OCI-LY1 (cell line): ENCODE measurements at regions not wholly inside any gene's neighbourhood (a gene's known extent, or its start where the extent isn't known, plus 50 kb on each side); places are given as distances from the start of the nearest gene placed in this dataset.
A peak's percentile ranks its signal among the peaks of the same experiment; 100 is the strongest.

ENCODE experiments used
- H2AFZ ChIP-seq: fragments of 200-600 bp; sonication (generic), shearing (Covaris generic); 2 replicates; pipeline ENCODE4 v1.6.0; 2014; ENCODE audit warnings: antibody characterized with exemption, mild to moderate bottlenecking, low read length
- H3F3A ChIP-seq: fragments of 200-600 bp; sonication (generic), shearing (Covaris generic); 2 replicates; pipeline ENCODE4 v1.6.0; 2014; ENCODE audit warnings: mild to moderate bottlenecking, antibody characterized with exemption, low read length, moderate library complexity; ENCODE audit not compliant: insufficient read depth
- H3K27ac ChIP-seq: fragments of 200-600 bp; sonication (generic); 2 replicates; pipeline ENCODE4 v1.5.1; 2014; ENCODE audit warnings: low read length, mixed run types, mild to moderate bottlenecking, low read depth; ENCODE audit not compliant: poor library complexity, severe bottlenecking
- H3K27me3 ChIP-seq: fragments of 200-600 bp; sonication (generic); 2 replicates; pipeline ENCODE4 v1.6.0; 2014; ENCODE audit warnings: antibody characterized with exemption, mild to moderate bottlenecking, low read length, moderate library complexity; ENCODE audit not compliant: insufficient read depth
- H3K36me3 ChIP-seq: fragments of 200-600 bp; sonication (generic); 2 replicates; pipeline ENCODE4 v1.6.1; 2014; ENCODE audit warnings: mild to moderate bottlenecking, antibody characterized with exemption, low read length, moderate library complexity, mixed read lengths; ENCODE audit not compliant: insufficient read depth
- H3K4me1 ChIP-seq: fragments of 200-600 bp; sonication (generic); 2 replicates; pipeline ENCODE4 v1.5.1; 2014; ENCODE audit warnings: mild to moderate bottlenecking, low read length, moderate library complexity; ENCODE audit not compliant: insufficient read depth, severe bottlenecking
- H3K4me2 ChIP-seq: fragments of 200-600 bp; sonication (generic), shearing (Covaris generic); 2 replicates; pipeline ENCODE4 v1.6.1; 2014; ENCODE audit warnings: low read length
- H3K4me3 ChIP-seq: fragments of 200-600 bp; sonication (generic); 2 replicates; pipeline ENCODE4 v1.5.1; 2014; ENCODE audit warnings: low read length, low read depth, mild to moderate bottlenecking, mixed read lengths; ENCODE audit not compliant: poor library complexity, severe bottlenecking
- H3K79me2 ChIP-seq: fragments of 200-600 bp; shearing (Covaris generic); 2 replicates; pipeline ENCODE4 v1.6.1; 2016; ENCODE audit warnings: mixed run types, low read length, mixed read lengths; ENCODE audit not compliant: insufficient read depth
- H3K9ac ChIP-seq: fragments of 200-600 bp; sonication (generic), shearing (Covaris generic); 2 replicates; pipeline ENCODE4 v1.6.1; 2014; ENCODE audit warnings: mild to moderate bottlenecking, low read length, mixed read lengths
- H3K9me2 ChIP-seq: fragments of 200-600 bp; sonication (generic), shearing (Covaris generic); 2 replicates; pipeline ENCODE4 v1.6.1; 2014; ENCODE audit warnings: low read depth, mild to moderate bottlenecking, low read length, mixed read lengths
- H3K9me3 ChIP-seq: fragments of 200-600 bp; shearing (Covaris generic); 2 replicates; pipeline ENCODE4 v1.6.1; 2014; ENCODE audit warnings: low read length, mixed read lengths
- H4K20me1 ChIP-seq: fragments of 200-600 bp; sonication (generic), shearing (Covaris generic); 2 replicates; pipeline ENCODE4 v1.6.0; 2016; ENCODE audit warnings: mild to moderate bottlenecking, low read length; ENCODE audit not compliant: insufficient read depth
- EZH2 ChIP-seq: fragments of 200-600 bp; sonication (generic), shearing (Covaris generic); IDR thresholded peaks from 2 replicates; pipeline ENCODE4 v1.8.0; 2017; ENCODE audit warnings: borderline replicate concordance, mixed run types, mild to moderate bottlenecking, antibody characterized with exemption, low read length, moderate library complexity, mixed read lengths
- TF ChIP-seq, protein P1 (sequence below): fragments of 200-600 bp; sonication (generic), shearing (Covaris generic); IDR thresholded peaks from 2 replicates; pipeline ENCODE4 v1.5.1; 2017; ENCODE audit warnings: mild to moderate bottlenecking, antibody characterized with exemption, low read length, moderate library complexity, mixed read lengths

GRCh38 chrX:13415509-13415908 is 95.7 kb upstream of the ATXN3L start:
- Histone ChIP-seq H3F3A (no peaks in the 10 kb centered on the region), H3K36me3 (no peaks in the 10 kb centered on the region; the same call in 1 of the 2 replicates), H4K20me1 (no peaks in the 10 kb centered on the region), H3K27ac (peak overlapping the region; percentile 48), H2AFZ (no peak overlapping the region), H3K4me3 (no peak overlapping the region), H3K4me2 (no peak overlapping the region), H3K9me3 (no peaks in the 10 kb centered on the region), H3K79me2 (no peaks in the 10 kb centered on the region), H3K27me3 (no peaks in the 10 kb centered on the region), H3K4me1 (peaks cover 64% of the 10 kb centered on the region), H3K9ac (no peak overlapping the region), H3K9me2 (no peaks in the 10 kb centered on the region)
- TF ChIP-seq, protein P1, sequence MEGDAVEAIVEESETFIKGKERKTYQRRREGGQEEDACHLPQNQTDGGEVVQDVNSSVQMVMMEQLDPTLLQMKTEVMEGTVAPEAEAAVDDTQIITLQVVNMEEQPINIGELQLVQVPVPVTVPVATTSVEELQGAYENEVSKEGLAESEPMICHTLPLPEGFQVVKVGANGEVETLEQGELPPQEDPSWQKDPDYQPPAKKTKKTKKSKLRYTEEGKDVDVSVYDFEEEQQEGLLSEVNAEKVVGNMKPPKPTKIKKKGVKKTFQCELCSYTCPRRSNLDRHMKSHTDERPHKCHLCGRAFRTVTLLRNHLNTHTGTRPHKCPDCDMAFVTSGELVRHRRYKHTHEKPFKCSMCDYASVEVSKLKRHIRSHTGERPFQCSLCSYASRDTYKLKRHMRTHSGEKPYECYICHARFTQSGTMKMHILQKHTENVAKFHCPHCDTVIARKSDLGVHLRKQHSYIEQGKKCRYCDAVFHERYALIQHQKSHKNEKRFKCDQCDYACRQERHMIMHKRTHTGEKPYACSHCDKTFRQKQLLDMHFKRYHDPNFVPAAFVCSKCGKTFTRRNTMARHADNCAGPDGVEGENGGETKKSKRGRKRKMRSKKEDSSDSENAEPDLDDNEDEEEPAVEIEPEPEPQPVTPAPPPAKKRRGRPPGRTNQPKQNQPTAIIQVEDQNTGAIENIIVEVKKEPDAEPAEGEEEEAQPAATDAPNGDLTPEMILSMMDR: no peak
- no peak for TF ChIP-seq EZH2

- H3K9me2 ChIP-seq: no peaks in the 10 kb centered on the region
- H3K9me3 ChIP-seq: no peaks in the 10 kb centered on the region
- no peaks in the 10 kb centered on the region for H3F3A ChIP-seq
- no peak overlapping the region for H3K9ac ChIP-seq
- no peaks in the 10 kb centered on the region for H3K79me2 ChIP-seq
- H3K27ac ChIP-seq: peak overlapping the region; percentile 48
- H2AFZ ChIP-seq: no peak overlapping the region
- no peaks in the 10 kb centered on the region for H3K27me3 ChIP-seq
- no peaks in the 10 kb centered on the region for H4K20me1 ChIP-seq
- no peak for TF ChIP-seq EZH2
- TF ChIP-seq, protein P1: no peak
- no peak overlapping the region for H3K4me3 ChIP-seq
- no peaks in the 10 kb centered on the region; the same call in 1 of the 2 replicates for H3K36me3 ChIP-seq
- no peak overlapping the region for H3K4me2 ChIP-seq
- H3K4me1 ChIP-seq: peaks cover 50% of the 10 kb centered on the region
Measured at GRCh38 chrX:13414006-13414647, 94.3 kb upstream of the ATXN3L start.

- Histone ChIP-seq H3K9me2 (no peaks in the 10 kb centered on the region), H3K36me3 (no peaks in the 10 kb centered on the region; the same call in 1 of the 2 replicates), H3K4me1 (peaks cover 31% of the 10 kb centered on the region), H3K4me2 (peak overlapping the region; percentile 19; the same call in 1 of the 2 replicates), H4K20me1 (no peaks in the 10 kb centered on the region), H3K9me3 (no peaks in the 10 kb centered on the region), H3K79me2 (no peaks in the 10 kb centered on the region), H3K27me3 (no peaks in the 10 kb centered on the region), H3K27ac (no peak overlapping the region), H3K4me3 (no peak overlapping the region), H2AFZ (no peak overlapping the region), H3K9ac (no peak overlapping the region), H3F3A (no peaks in the 10 kb centered on the region)
- TF ChIP-seq, protein P1: no peak
- no peak for TF ChIP-seq EZH2
Measured at GRCh38 chrX:13412208-13412600, 92.4 kb upstream of the ATXN3L start.
